GM19025 (cell line): ENCODE measurements at regions not wholly inside any gene's neighbourhood (a gene's known extent, or its start where the extent isn't known, plus 50 kb on each side); places are given as distances from the start of the nearest gene placed in this dataset.

Experiments
- ATAC-seq: cut with Tn5 transposase; IDR thresholded peaks from one replicate; pipeline ENCODE4 v1.9.1; 2021; ENCODE audit warnings: mild to moderate bottlenecking, low read depth, moderate library complexity; ENCODE audit not compliant: unreplicated experiment

- ATAC-seq = no peak
Observed at GRCh38 chr3:150106740-150107428, 136.2 kb upstream of the PFN2 start.

DNA sequence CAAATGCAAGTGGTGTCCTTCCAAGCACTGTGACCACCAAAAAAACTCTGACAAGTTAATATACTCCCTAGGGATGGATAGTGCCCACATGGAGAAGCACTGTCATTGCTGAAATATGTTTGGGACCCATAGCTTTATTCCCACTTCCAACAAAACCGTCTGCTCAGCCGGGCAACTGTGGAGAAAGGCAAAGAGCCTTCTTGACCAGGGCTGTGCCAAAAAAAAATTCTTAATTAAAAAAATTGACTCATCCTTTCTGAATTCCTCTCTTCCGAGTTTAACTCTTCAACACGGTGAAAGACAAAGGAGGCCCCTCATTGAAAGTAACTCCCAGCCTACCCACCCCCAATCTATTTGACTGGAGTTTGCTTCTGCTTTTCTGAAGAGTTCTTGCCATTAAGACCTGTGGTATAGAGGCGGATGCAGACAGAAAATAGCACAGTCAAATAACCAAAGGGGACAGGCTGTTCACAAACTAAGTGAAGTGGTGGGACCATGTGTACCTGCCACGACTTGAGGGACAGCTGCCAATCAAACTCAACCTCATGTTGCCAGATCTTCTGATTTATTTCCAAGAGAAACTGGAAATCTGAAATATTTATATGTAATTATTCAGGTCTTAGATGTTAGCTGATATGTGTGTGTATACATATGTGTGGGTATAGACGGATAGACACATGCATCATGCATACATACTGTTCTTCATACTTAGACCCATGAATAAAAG, 135.4 kb upstream of the PFN2 start:
- no peak for ATAC-seq

DNA sequence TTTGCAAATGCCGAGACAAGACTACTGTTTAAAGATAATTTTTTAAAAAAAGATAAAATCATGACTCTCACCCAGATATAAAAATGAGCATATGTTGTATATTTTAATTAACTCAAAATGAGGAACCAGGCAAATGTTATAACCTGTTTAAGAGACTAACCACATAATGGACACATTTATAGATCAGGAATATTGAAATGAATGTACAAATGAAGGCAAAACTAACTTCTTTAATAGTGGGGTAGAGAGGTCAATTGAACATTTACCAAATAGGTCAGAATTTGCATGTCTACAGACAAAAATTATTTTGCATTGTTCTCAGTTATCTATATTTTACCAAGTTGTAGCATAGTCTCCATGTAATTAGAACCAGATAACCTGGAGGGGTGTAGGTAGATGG, 134.3 kb upstream of the PFN2 start:
- ATAC-seq = no peak

- no peak for ATAC-seq
Observed at GRCh38 chr3:150104564-150104963, 133.9 kb upstream of the PFN2 start.

- ATAC-seq = no peak
Observed at GRCh38 chr3:150101016-150101415, 130.3 kb upstream of the PFN2 start.

DNA sequence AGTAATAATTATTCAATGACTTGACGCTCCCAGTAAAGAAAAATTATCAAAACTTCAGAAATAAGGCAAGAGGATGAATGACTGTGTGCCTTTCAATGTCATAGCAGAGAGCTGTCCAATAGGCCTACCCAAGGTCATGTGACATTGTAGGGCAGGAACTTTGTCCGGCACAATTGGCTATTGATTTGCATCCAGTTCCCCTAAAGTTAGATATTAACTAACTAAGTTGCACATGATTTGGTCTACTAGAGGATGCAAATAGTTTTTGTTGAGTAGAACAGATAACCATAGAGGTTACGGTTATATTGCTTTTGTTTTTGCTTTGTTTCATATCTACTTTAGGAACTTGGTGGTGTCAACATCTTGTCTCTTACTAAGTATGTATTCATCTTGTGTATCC, 127.9 kb upstream of the PFN2 start:
- peak; percentile 48 for ATAC-seq

DNA sequence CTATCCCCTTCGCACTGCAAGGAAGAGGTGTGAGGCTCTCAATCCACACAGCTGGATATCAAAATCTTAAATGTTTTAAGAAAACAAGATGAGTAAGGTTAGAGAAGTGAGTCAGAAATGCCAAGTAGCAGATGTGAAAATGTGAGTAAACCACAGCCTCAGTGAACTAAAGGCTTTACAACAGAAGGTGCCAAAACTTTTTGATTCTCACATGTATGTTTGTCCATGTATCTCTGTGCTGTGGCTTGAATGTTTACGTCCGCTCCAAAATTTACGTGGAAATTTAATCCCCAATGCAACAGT, 126.8 kb upstream of the PFN2 start:
- no peak for ATAC-seq

DNA sequence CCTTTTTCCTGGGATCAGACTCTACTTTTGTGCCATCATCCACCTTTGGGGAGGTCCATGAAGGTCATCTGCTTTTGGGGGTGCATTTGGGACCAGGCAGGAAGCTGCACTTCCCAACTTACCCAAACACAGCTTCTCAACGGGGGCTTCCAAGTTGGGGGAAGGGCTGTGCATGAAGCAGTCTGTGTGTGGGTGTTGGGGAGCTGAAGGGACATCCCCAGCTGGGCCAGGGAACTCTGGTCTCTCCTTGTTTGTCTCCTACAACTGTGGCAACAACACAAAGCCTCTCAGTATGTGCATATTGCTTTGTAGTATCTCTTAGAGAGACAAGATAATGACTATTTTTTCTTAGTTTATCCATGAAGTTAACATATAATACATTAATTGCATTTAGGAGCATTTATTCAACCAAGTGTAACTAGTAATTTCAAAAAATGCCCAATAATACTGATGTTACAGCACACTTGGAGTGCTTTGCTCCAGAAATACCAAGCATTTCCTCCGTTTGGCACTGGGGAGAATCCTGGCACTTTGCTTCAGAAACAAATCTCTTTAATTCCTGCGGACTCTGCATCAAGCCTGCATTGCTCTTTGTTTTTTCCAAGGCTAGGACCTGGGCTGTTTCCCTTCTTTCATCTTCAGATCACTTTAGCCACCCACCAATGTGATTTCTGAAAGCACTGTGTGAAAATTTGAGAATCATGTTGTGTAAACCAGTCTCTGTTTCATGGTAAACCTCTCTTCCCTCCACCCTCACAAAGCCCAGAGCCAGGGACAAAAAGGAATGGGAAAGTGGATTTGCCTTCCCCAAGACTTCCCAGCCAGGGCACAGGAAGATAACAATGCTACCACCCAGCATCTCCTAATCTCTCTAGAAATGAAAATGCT, 126.2 kb upstream of the PFN2 start:
- no peak for ATAC-seq

DNA sequence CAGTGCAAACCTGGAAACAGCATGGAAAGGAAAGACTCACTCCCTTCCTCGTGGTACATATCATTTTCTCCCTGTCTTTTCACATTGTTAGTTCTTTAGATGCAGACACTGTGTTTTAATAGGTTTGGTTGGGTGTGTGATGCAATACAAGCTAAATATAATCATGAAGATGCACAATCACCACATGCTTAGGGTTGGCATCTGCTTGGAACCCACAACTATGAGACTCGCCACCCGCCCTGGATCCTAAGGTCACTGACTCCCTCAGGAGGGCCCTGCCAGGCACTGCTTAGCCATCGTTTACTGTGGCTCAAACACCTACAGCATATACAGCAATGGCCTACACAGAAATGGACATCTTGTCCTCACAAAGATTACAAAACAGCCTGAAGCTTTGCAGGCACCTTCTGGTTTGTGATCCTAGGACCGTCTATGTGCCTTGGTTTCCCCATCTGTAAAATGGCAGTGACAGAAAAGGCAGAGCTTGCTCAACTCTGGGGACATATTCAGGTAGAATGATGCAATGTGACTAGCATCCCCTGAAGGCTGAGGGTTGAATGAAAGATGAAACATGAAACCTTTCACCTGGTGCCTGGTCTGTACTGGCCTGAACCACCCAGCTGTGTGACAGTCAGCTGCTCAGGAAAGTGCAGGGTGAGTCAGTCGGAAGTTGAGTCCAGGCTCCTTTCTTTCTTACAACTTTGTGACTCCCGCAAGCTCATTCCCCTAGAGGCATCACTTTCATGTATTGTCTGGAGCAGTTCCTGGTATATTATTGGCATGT, 123.6 kb upstream of the PFN2 start:
- no peak for ATAC-seq

GRCh38 chr3:150091626-150092025, 120.9 kb upstream of the PFN2 start:
- no peak for ATAC-seq

GRCh38 chr3:150090877-150091276, 120.2 kb upstream of the PFN2 start:
- no peak for ATAC-seq

GRCh38 chr3:150090006-150090405, 119.3 kb upstream of the PFN2 start:
- ATAC-seq = no peak

- no peak for ATAC-seq
Observed at GRCh38 chr3:150084128-150084527, 113.4 kb upstream of the PFN2 start.

DNA sequence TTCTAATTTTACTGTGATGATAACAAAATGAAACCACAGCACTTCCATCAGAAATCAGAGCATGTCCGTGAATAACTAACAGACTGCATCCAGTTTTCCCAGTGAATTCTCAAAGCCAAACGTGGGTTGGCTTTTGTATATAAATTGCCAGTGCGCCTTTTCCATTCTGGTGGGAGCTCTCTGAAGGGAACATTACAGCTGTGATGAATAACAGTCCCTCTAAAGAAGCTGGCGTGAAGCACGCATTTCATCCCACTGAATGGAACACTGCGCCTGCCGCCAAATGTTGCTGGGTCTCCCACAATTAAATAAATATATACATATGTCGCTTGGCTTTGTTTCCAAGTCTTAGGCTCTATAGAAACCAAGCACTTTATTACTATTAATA, 113.0 kb upstream of the PFN2 start:
- no peak for ATAC-seq

- ATAC-seq = no peak
Observed at GRCh38 chr3:150082898-150083654, 112.4 kb upstream of the PFN2 start.

DNA sequence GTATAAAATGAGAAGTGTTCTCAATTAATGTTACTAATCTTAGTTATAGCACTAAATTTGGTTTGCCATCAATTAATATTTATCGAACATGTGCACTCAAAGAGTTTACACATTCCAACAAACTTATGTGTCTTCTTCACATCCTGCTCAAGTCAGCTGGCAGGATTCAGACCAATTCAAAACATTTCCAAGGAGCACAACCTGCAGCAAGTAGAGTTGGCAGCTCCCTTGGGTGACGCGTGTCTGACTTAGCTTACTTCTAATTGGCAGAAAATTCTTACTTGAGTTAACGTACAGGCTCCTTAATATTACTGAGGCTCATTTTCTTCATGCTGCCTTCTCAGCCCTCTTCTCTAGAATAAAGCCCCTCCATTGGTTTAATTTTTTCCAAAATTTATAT, 110.4 kb upstream of the PFN2 start:
- ATAC-seq = no peak

- no peak for ATAC-seq
Observed at GRCh38 chr3:150080058-150080730, 109.5 kb upstream of the PFN2 start.

DNA sequence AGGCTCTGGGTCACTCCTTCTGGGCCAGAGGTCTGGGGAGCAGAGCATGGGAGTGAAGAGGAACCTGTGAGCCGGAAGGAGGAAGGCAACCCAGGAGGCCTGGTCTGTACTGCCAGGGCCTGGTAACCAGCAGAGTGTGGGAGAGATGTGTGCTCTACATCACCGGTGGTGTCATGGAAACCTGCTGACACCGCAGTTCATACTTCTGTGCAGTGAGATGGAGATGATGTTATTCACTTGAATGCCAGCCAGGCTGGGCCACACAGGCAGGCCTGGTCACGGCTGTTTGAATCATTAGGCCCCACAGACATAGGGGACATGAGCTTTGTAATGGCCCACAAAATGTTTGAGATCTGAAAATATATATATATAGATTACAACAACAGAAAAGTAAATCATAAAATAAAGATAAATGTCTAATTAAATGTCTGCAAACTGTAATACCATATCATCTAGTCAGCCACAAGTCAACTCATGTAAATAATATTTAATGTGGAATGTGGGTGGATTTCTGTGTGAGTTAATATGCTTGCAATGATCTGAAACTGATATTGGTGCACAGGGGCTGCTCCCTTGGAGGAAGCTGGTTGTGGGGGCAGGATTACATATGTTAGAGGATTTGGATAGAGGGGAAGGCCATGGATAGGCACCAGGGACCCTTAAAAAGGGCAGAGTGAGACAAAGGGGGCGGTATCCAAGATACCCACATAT, 108.5 kb upstream of the PFN2 start:
- ATAC-seq = no peak
